GM12892 (cell line): ENCODE measurements at regions not wholly inside any gene's neighbourhood (a gene's known extent, or its start where the extent isn't known, plus 50 kb on each side); places are given as distances from the start of the nearest gene placed in this dataset.

ENCODE experiments used
- POLR2A ChIP-seq: IDR thresholded peaks from 2 replicates; pipeline ENCODE4 v1.6.1; 2011; ENCODE audit warnings: low read depth, low read length, control low read depth
- POLR2AphosphoS5 ChIP-seq: IDR thresholded peaks from 2 replicates; pipeline ENCODE4 v1.6.1; 2011; ENCODE audit warnings: low read depth, low read length, control low read depth
- TAF1 ChIP-seq: IDR thresholded peaks from 2 replicates; pipeline ENCODE4 v1.6.1; 2011; ENCODE audit warnings: low read depth, mild to moderate bottlenecking, control low read depth, low read length, borderline replicate concordance

DNA sequence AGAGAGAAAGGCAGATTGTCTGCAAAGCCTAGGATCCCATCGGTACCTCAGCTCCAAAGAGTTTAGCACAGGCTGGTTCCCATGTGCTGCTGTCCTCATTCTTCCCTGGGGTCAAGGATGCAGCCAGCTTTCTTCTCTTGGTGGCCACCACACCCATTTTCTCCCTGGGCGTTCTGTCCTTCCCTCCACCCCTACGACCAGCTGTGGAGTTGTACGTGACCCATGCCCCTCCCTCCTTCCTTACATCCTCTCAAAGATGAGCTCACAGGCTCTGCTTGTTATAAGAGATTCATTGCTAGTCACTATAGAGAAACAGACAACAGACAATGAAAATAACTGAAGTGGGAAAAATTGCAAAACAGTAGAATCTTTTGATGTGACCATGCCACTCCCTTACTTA is 74.0 kb upstream of the KLF3 start:
- TF ChIP-seq TAF1, result no peak
- TF ChIP-seq POLR2AphosphoS5, result no peak
- TF ChIP-seq POLR2A, result no peak
